AG04449 (cell line): ENCODE measurements at regions not wholly inside any gene's neighbourhood (a gene's known extent, or its start where the extent isn't known, plus 50 kb on each side); places are given as distances from the start of the nearest gene placed in this dataset.

Source experiments
- CTCF ChIA-PET: fragments of 350-600 bp; formaldehyde crosslinking; extraction: SDS; loops from one replicate; lab custom pipeline; 2021; ENCODE audit warnings: antibody characterized with exemption; lab: Yijun Ruan, JAX
- POLR2A ChIA-PET: fragments of 400-600, 350-600 bp; formaldehyde crosslinking; extraction: SDS; loops from one replicate; lab custom pipeline; 2020; ENCODE audit warnings: antibody characterized with exemption, inconsistent platforms; lab: Yijun Ruan, JAX
- DNase-seq: peaks from one replicate; pipeline ENCODE4 v3.0.0-alpha.2; 2010; ENCODE audit warnings: low read depth, low spot score
- H3K4me3 ChIP-seq: 2 replicates; pipeline ENCODE4 v1.5.1; 2011; ENCODE audit warnings: low read depth, mild to moderate bottlenecking, control low read depth, low read length
- TF ChIP-seq, protein P1 (sequence below): IDR thresholded peaks from one replicate; pipeline ENCODE4 v1.5.1; 2011; ENCODE audit warnings: mild to moderate bottlenecking, moderate library complexity, low read length, control low read depth, inconsistent platforms; ENCODE audit not compliant: insufficient read depth; ENCODE audit errors: missing control alignments

DNA sequence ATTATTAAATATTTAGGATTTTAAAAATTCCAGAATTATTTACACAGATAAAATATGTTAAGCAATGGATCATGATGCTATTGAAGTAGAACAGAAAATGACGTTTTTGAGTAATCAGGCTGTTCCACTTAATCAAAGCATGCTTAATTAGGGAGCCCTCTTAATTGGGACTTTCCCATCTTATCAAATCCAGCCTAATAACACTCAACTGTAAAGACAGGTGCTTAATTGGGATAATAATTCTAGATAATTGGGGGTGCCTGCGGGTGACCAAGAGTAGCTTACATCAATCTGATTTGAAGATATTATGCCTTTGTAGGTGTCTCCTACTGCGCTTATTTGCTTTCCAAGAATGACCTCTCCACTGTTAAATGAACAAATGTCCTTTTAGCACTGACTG, 742.2 kb upstream of the SLITRK6 start:
- POLR2A ChIA-PET, result no interaction called here
- no peak overlapping the region for H3K4me3 ChIP-seq
- CTCF ChIA-PET, result no interaction called here
- no peak for DNase-seq
- TF ChIP-seq, protein P1, sequence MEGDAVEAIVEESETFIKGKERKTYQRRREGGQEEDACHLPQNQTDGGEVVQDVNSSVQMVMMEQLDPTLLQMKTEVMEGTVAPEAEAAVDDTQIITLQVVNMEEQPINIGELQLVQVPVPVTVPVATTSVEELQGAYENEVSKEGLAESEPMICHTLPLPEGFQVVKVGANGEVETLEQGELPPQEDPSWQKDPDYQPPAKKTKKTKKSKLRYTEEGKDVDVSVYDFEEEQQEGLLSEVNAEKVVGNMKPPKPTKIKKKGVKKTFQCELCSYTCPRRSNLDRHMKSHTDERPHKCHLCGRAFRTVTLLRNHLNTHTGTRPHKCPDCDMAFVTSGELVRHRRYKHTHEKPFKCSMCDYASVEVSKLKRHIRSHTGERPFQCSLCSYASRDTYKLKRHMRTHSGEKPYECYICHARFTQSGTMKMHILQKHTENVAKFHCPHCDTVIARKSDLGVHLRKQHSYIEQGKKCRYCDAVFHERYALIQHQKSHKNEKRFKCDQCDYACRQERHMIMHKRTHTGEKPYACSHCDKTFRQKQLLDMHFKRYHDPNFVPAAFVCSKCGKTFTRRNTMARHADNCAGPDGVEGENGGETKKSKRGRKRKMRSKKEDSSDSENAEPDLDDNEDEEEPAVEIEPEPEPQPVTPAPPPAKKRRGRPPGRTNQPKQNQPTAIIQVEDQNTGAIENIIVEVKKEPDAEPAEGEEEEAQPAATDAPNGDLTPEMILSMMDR, result no peak

DNA sequence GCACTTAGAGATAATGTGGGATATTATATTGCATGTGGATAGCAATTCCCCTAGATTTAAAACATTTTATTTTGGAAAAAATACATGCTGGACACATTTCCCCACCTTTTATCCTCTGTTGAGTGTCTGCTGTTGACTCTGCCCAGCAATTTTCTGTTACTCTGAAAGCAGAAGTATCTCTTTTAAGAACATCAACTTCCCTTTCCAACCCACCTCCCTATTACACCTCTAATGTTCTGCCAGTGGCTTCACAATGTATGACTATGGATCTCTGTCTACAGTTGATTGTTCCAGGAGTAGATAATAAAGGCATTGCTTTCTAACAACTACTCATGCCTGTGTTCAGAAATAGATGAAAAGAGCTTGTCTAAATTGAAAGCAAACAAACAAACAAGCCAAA, 754.8 kb upstream of the SLITRK6 start:
- DNase-seq, result no peak
- ChIA-PET CTCF (no interaction called here), POLR2A (no interaction called here)
- TF ChIP-seq, protein P1, result no peak
- no peak overlapping the region for H3K4me3 ChIP-seq

DNA sequence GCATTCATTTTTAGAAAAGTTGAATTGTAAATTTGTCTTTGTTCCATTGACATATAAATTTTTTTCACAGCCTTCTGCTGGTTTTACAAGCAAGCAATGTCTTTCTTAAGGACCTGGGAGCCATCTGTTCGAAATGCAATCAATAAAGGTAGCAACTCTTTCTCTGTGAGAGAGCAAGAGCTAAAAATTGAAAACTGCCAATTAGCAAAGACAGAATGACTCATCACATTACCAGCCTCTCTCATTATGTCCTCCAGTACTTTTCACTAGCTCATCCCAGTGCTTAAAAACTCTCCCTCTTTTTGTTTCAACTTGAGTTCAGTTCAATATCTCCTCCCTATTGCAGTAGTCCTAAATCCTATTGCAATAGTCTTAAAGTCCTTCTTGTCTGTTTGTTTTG, 760.7 kb upstream of the SLITRK6 start:
- POLR2A ChIA-PET, result no interaction called here
- no peak for DNase-seq
- TF ChIP-seq, protein P1, result no peak

DNA sequence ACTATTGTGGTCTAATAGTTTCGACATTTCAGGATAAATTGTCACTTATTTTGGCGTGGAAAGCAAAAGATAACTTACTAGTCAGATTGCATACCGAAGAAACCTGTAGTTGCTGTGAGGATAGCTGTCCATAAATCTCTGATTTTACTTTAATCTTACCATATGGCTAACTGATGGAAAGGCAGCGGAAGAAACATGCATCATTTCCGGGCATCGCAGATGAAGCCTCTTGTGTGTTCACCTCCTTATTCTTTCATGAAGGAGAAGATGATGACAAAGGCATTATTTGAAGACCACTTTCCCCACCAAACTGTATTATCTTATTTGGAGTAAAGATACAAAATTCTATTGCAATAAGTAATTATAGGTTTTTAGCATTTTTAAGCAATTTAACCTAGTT, 763.6 kb upstream of the SLITRK6 start:
- no peak for DNase-seq
- no peak overlapping the region for H3K4me3 ChIP-seq
- TF ChIP-seq, protein P1, result no peak
- ChIA-PET CTCF (no interaction called here), POLR2A (no interaction called here)

More for the DNA sequence above, 760.7 kb upstream of the SLITRK6 start:
- CTCF ChIA-PET, result no interaction called here
- no peak overlapping the region for H3K4me3 ChIP-seq

DNA sequence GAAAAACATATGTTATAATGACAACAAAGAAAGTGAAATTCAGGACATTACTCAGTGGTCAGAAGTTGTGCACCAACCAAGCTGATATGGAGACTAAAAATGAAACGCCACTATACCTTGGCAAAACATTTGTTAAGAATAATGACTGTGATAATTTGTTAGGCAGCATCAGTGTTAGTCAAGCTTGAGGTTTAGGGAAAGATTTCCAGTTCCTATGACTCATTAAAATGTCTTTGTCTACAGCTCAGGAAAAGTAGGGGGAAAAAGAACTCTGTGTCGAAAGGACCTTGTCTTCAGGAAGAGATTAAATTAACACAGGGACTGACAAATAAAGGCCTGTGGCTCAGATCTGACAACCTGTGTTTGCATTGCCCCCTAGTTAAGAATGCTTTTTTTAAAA, 764.1 kb upstream of the SLITRK6 start:
- ChIA-PET CTCF (no interaction called here), POLR2A (no interaction called here)
- TF ChIP-seq, protein P1, result no peak
- no peak for DNase-seq
- H3K4me3 ChIP-seq, result no peak overlapping the region

DNA sequence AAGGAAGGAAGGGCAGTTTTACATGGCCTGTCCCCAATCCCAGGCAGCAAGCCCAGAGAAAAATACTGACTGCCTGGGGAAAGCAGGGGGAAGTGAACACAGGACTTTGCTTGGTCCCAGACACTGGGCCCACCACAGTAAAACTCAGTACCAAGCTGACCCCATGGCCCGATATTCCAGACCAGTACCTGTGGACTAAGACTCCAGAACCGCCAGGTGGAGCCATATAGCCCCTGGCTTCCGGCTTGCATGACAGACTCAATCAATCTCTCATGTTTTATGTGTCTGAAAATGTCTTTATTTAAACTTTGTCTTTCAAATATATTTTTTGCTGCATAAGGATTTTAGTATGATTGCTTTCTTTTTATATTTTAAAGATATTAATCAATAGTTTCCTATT, 767.9 kb upstream of the SLITRK6 start:
- H3K4me3 ChIP-seq, result no peak overlapping the region
- POLR2A ChIA-PET, result no interaction called here
- CTCF ChIA-PET, result no interaction called here

More for the DNA sequence above, 767.9 kb upstream of the SLITRK6 start:
- TF ChIP-seq, protein P1, result no peak
- DNase-seq, result no peak
